ENCODE measurements at regions not wholly inside any gene's neighbourhood (a gene's known extent, or its start where the extent isn't known, plus 50 kb on each side); places are given as distances from the start of the nearest gene placed in this dataset.
A peak's percentile ranks its signal among the peaks of the same experiment; 100 is the strongest.

DNA sequence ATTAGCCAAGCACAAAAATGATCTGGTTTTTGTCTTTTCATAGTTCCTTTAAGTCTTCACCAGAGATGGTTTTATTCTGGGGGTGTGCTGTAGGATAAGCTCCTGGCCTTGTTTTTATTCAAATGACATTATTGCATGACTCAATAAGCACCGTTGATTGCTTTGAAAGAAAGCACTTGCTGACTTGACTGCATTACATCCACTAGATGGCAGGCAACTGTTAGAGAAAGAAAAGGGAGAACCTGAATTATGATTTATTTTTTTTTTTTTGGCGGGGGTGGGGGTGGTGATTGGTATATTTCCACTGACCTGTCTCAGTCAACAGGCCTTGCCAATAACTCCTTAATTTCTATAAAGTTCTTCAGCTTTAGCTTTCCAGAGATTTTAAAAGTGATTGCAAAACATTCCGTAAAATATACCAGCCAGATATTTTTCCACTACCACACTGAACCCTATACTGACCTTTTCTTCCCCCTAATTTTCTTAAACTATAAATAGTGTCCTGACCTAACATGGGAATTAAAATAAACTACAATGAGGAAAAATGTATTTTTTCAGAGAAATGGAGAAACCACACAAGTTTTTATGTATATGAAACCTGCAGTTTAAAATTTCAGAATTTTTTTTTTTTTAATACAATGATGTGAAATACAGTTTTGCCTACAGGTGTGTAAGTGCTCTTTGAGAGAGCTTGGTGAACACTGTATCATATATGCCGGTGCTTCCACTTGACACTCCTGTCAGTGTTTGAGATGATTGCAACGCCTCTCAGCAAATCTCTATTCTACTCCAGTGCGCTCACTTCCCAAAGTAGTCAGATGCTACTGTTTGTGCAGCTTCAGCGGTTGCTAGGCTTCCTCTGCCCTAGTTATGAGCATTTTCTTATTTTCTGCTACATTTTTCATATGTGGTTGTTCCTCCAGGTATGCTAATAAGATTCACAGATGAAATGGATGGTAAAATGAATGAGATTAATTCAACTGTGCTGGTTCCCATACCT is 274.3 kb downstream of the CD109 start:
- 53 to 57% (median 55%) methylated on average over 7 of the region's 7 CpGs for WGBS, 3 donors
- no peak for FAIRE-seq

GRCh38 chr6:73968221-73968757 is 272.3 kb downstream of the CD109 start:
- Histone ChIP-seq H3K36me3 (ENCODE audit: control insufficient read depth in 3 of 3, insufficient read depth in 2 of 3, low read depth in 1 of 3, low read length in 3 of 3) (no peaks in the 10 kb centered on the region), H3K9me3 (ENCODE audit: control insufficient read depth in 2 of 2, insufficient read depth in 1 of 2, low read depth in 1 of 2, low read length in 1 of 2) (no peaks in the 10 kb centered on the region)
- WGBS, 3 donors: 35 to 59% (median 42%) methylated on average over 2 of the region's 2 CpGs

More for the DNA sequence above, 274.3 kb downstream of the CD109 start:
- Histone ChIP-seq H3K27ac (ENCODE audit: low read depth in 1 of 3, low read length in 2 of 3) (no peak overlapping the region), H3K4me3 (ENCODE audit: low read depth in 1 of 3, low read length in 3 of 3) (no peak overlapping the region), H3K4me1 (ENCODE audit: control insufficient read depth in 3 of 3, insufficient read depth in 2 of 3, low read depth in 1 of 3, low read length in 2 of 3) (no peaks in the 10 kb centered on the region), H3K27me3 (ENCODE audit: control insufficient read depth in 3 of 3, insufficient read depth in 3 of 3, low read length in 3 of 3) (no peaks in the 10 kb centered on the region), H3K9me3 (ENCODE audit: control insufficient read depth in 2 of 2, insufficient read depth in 1 of 2, low read depth in 1 of 2, low read length in 1 of 2) (no peaks in the 10 kb centered on the region), H3K36me3 (ENCODE audit: control insufficient read depth in 3 of 3, insufficient read depth in 2 of 3, low read depth in 1 of 3, low read length in 3 of 3) (no peaks in the 10 kb centered on the region)
- peak in 1 of 2 donors; percentile 42 for DNase-seq

GRCh38 chr6:73965539-73966029 is 269.6 kb downstream of the CD109 start:
- WGBS, 3 donors: 54 to 79% (median 59%) methylated on average over 1 of the region's 1 CpG
- H3K4me3 ChIP-seq (ENCODE audit: low read depth in 1 of 3, low read length in 3 of 3): no peak overlapping the region
- H3K4me1 ChIP-seq (ENCODE audit: control insufficient read depth in 3 of 3, insufficient read depth in 2 of 3, low read depth in 1 of 3, low read length in 2 of 3): no peaks in the 10 kb centered on the region
- DNase-seq (no peak), FAIRE-seq (no peak)
- H3K9me3 ChIP-seq (ENCODE audit: control insufficient read depth in 2 of 2, insufficient read depth in 1 of 2, low read depth in 1 of 2, low read length in 1 of 2): no peaks in the 10 kb centered on the region
- no peaks in the 10 kb centered on the region for H3K36me3 ChIP-seq (ENCODE audit: control insufficient read depth in 3 of 3, insufficient read depth in 2 of 3, low read depth in 1 of 3, low read length in 3 of 3)
- H3K27me3 ChIP-seq (ENCODE audit: control insufficient read depth in 3 of 3, insufficient read depth in 3 of 3, low read length in 3 of 3): no peaks in the 10 kb centered on the region
- no peak overlapping the region for H3K27ac ChIP-seq (ENCODE audit: low read depth in 1 of 3, low read length in 2 of 3)

More at GRCh38 chr6:73968221-73968757, 272.3 kb downstream of the CD109 start:
- no peak overlapping the region for H3K4me3 ChIP-seq (ENCODE audit: low read depth in 1 of 3, low read length in 3 of 3)
- no peaks in the 10 kb centered on the region for H3K27me3 ChIP-seq (ENCODE audit: control insufficient read depth in 3 of 3, insufficient read depth in 3 of 3, low read length in 3 of 3)
- DNase-seq (no peak), FAIRE-seq (no peak)
- no peak overlapping the region for H3K27ac ChIP-seq (ENCODE audit: low read depth in 1 of 3, low read length in 2 of 3)
- no peaks in the 10 kb centered on the region for H3K4me1 ChIP-seq (ENCODE audit: control insufficient read depth in 3 of 3, insufficient read depth in 2 of 3, low read depth in 1 of 3, low read length in 2 of 3)

DNA sequence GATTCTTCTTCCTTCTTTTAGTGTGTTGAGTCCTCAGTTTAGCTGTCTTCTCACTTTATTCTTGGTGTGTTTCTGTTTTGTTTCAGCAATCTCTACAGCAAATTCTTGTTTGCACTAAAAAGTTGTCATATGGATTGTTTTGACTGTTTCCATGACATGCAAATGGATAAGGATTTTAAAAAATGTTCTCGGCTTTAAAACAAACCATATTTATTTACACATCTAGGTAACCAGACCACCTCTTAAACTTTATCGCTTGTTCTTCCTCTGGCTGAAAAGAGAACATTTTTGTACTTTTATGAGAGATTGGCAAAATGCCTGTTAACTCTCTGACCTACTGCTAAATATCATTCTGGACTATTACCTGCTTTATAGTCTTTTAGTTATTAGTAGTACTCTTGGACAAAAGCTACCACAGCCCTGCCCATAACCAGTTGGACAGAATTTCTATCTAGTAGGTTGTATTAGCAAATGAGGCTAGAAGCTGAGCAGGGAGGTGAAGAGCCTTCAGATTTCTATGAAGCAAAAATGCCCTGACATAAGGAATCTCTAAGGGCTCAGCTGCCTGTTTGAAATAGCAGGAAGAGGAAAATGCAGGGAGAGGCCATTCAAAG is 268.3 kb downstream of the CD109 start:
- Histone ChIP-seq H3K9me3 (ENCODE audit: control insufficient read depth in 2 of 2, insufficient read depth in 1 of 2, low read depth in 1 of 2, low read length in 1 of 2) (no peaks in the 10 kb centered on the region), H3K27me3 (ENCODE audit: control insufficient read depth in 3 of 3, insufficient read depth in 3 of 3, low read length in 3 of 3) (no peaks in the 10 kb centered on the region), H3K36me3 (ENCODE audit: control insufficient read depth in 3 of 3, insufficient read depth in 2 of 3, low read depth in 1 of 3, low read length in 3 of 3) (no peaks in the 10 kb centered on the region), H3K27ac (ENCODE audit: low read depth in 1 of 3, low read length in 2 of 3) (no peak overlapping the region), H3K4me1 (ENCODE audit: control insufficient read depth in 3 of 3, insufficient read depth in 2 of 3, low read depth in 1 of 3, low read length in 2 of 3) (no peaks in the 10 kb centered on the region), H3K4me3 (ENCODE audit: low read depth in 1 of 3, low read length in 3 of 3) (no peak overlapping the region)
- DNase-seq (no peak), FAIRE-seq (no peak)
- 66 to 82% (median 71%) methylated on average over 2 of the region's 2 CpGs for WGBS, 3 donors

DNA sequence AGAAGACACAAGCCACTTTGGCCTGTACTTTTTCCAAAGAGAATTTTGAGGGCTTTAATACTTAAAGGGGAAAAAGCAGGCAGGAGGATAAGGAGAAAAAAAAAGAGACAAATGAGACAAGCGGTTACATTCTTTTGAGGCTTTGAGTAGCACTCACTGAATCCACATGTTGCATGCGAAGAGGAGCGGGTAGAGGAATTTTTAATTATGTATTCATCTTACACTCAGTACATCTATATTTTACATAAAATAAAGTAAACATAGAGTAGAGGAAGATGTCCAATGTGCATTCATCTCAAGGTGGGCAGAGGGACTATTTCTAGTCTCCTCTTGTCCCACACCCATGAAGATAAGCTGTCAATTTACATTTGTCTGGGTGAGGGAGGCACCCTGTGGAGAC is 266.9 kb downstream of the CD109 start:
- H3K4me1 ChIP-seq (ENCODE audit: control insufficient read depth in 3 of 3, insufficient read depth in 2 of 3, low read depth in 1 of 3, low read length in 2 of 3): no peaks in the 10 kb centered on the region
- FAIRE-seq (no peak), DNase-seq (no peak)
- H3K4me3 ChIP-seq (ENCODE audit: low read depth in 1 of 3, low read length in 3 of 3): no peak overlapping the region
- H3K27ac ChIP-seq (ENCODE audit: low read depth in 1 of 3, low read length in 2 of 3): no peak overlapping the region
- no peaks in the 10 kb centered on the region for H3K27me3 ChIP-seq (ENCODE audit: control insufficient read depth in 3 of 3, insufficient read depth in 3 of 3, low read length in 3 of 3)
- no peaks in the 10 kb centered on the region for H3K9me3 ChIP-seq (ENCODE audit: control insufficient read depth in 2 of 2, insufficient read depth in 1 of 2, low read depth in 1 of 2, low read length in 1 of 2)
- H3K36me3 ChIP-seq (ENCODE audit: control insufficient read depth in 3 of 3, insufficient read depth in 2 of 3, low read depth in 1 of 3, low read length in 3 of 3): no peaks in the 10 kb centered on the region
- WGBS, 3 donors: 92 to 100% (median 97%) methylated on average over 3 of the region's 3 CpGs

- DNase-seq (no peak), FAIRE-seq (no peak)
- Histone ChIP-seq H3K4me1 (ENCODE audit: control insufficient read depth in 3 of 3, insufficient read depth in 2 of 3, low read depth in 1 of 3, low read length in 2 of 3) (no peaks in the 10 kb centered on the region), H3K4me3 (ENCODE audit: low read depth in 1 of 3, low read length in 3 of 3) (no peak overlapping the region), H3K27me3 (ENCODE audit: control insufficient read depth in 3 of 3, insufficient read depth in 3 of 3, low read length in 3 of 3) (no peaks in the 10 kb centered on the region), H3K9me3 (ENCODE audit: control insufficient read depth in 2 of 2, insufficient read depth in 1 of 2, low read depth in 1 of 2, low read length in 1 of 2) (no peaks in the 10 kb centered on the region), H3K27ac (ENCODE audit: low read depth in 1 of 3, low read length in 2 of 3) (no peak overlapping the region), H3K36me3 (ENCODE audit: control insufficient read depth in 3 of 3, insufficient read depth in 2 of 3, low read depth in 1 of 3, low read length in 3 of 3) (no peaks in the 10 kb centered on the region)
- 37 to 70% (median 47%) methylated on average over 1 of the region's 1 CpG for whole genome bisulfite sequencing, 3 donors
Observed at GRCh38 chr6:73956305-73956704, 260.3 kb downstream of the CD109 start.

DNA sequence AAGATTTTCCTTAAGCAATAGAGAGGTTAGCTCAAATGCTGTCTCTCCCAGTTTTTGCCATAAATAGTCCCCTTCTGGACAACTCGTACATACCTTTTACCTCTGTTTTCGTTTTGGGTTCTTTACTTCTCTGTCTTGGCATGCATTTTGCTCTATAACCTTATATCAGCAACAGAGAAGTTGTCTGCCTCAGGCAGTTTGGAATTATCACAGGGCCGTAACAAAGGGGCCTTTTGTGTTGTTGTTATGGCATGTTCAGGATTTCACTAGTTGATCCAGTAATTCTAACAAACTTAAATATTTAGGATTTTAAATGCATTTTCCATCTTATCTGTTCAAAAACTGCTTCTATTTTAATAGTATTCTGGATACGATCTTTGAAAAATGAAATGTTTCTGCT is 259.8 kb downstream of the CD109 start:
- Histone ChIP-seq H3K36me3 (ENCODE audit: control insufficient read depth in 3 of 3, insufficient read depth in 2 of 3, low read depth in 1 of 3, low read length in 3 of 3) (no peaks in the 10 kb centered on the region), H3K27ac (ENCODE audit: low read depth in 1 of 3, low read length in 2 of 3) (no peak overlapping the region), H3K9me3 (ENCODE audit: control insufficient read depth in 2 of 2, insufficient read depth in 1 of 2, low read depth in 1 of 2, low read length in 1 of 2) (no peaks in the 10 kb centered on the region), H3K4me3 (ENCODE audit: low read depth in 1 of 3, low read length in 3 of 3) (no peak overlapping the region), H3K27me3 (ENCODE audit: control insufficient read depth in 3 of 3, insufficient read depth in 3 of 3, low read length in 3 of 3) (no peaks in the 10 kb centered on the region), H3K4me1 (ENCODE audit: control insufficient read depth in 3 of 3, insufficient read depth in 2 of 3, low read depth in 1 of 3, low read length in 2 of 3) (no peaks in the 10 kb centered on the region)
- no peak for FAIRE-seq
- DNase-seq: no peak
- 64 to 76% (median 76%) methylated on average over 4 of the region's 4 CpGs for WGBS, 3 donors

DNA sequence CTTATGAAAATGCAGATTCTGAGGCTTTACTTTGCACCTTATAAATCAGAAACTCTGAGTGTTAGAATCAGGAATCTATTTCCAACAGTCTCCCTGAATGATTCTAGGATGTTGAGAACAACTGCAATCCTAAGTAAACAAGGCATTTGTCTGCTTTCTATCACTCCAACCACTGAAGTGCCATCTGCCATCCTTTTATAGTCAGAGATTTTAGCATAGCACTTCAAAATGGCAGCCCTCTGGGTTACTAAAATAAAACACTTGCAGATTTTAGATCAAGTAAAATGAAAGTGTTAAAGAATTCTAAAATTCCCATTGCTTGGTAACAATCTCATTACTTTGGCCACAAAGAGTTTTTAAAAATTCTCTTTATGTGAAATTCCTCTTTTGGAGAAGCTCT is 258.9 kb downstream of the CD109 start:
- Histone ChIP-seq H3K4me3 (ENCODE audit: low read depth in 1 of 3, low read length in 3 of 3) (no peak overlapping the region), H3K36me3 (ENCODE audit: control insufficient read depth in 3 of 3, insufficient read depth in 2 of 3, low read depth in 1 of 3, low read length in 3 of 3) (no peaks in the 10 kb centered on the region), H3K9me3 (ENCODE audit: control insufficient read depth in 2 of 2, insufficient read depth in 1 of 2, low read depth in 1 of 2, low read length in 1 of 2) (no peaks in the 10 kb centered on the region), H3K4me1 (ENCODE audit: control insufficient read depth in 3 of 3, insufficient read depth in 2 of 3, low read depth in 1 of 3, low read length in 2 of 3) (no peaks in the 10 kb centered on the region), H3K27me3 (ENCODE audit: control insufficient read depth in 3 of 3, insufficient read depth in 3 of 3, low read length in 3 of 3) (no peaks in the 10 kb centered on the region), H3K27ac (ENCODE audit: low read depth in 1 of 3, low read length in 2 of 3) (no peak overlapping the region)
- FAIRE-seq (no peak), DNase-seq (no peak)

Measured in small intestine (tissue), 7 donors.